Breast epithelium (tissue), 4 donors: ENCODE measurements at regions not wholly inside any gene's neighbourhood (a gene's known extent, or its start where the extent isn't known, plus 50 kb on each side); places are given as distances from the start of the nearest gene placed in this dataset.

Experiments used
- DNase-seq, 2 donors: peaks; one replicate each; pipeline ENCODE4 v3.0.0-alpha.2; 2019; ENCODE audit warnings: low spot score in 2 of 2
- H3K27ac ChIP-seq, 2 donors: fragments of 200-600 bp; sonication (generic) in 1 of 2; one replicate each; pipeline ENCODE4 v1.5.1; 2016 to 2019; ENCODE audit warnings: mild to moderate bottlenecking in 1 of 2
- H3K27me3 ChIP-seq, 2 donors: fragments of 200-600 bp; sonication (generic) in 1 of 2; one replicate each; pipeline versions ENCODE4 v1.5.1 to v1.6.0; 2017 to 2019; ENCODE audit warnings: control low read depth in 1 of 2, mild to moderate bottlenecking in 1 of 2
- H3K36me3 ChIP-seq: fragments of 200-600 bp; one replicate; pipeline ENCODE4 v1.5.1; 2019
- H3K4me1 ChIP-seq, 2 donors: fragments of 200-600 bp; sonication (generic); one replicate each; pipeline ENCODE4 v1.5.1; 2016 to 2019; ENCODE audit warnings: control low read depth in 1 of 2
- H3K4me3 ChIP-seq, 3 donors: fragments of 200-600 bp; sonication (generic); 1 replicate in 2 of 3; 2 replicates in 1 of 3; pipeline ENCODE4 v1.5.1; 2016 to 2019; ENCODE audit warnings: mild to moderate bottlenecking in 3 of 3, moderate library complexity in 2 of 3
- H3K9me3 ChIP-seq, 2 donors: fragments of 200-600 bp; sonication (generic) in 1 of 2; one replicate each; pipeline ENCODE4 v1.5.1; 2016 to 2019; ENCODE audit warnings: control low read depth in 1 of 2
- CTCF ChIP-seq, 3 donors: fragments of 450-650 bp; IDR thresholded peaks; one replicate each; pipeline ENCODE4 v1.5.1; 2016 to 2017; ENCODE audit warnings: antibody characterized with exemption in 3 of 3, mild to moderate bottlenecking in 3 of 3, moderate library complexity in 3 of 3
- POLR2A ChIP-seq: fragments of 450-650 bp; IDR thresholded peaks from one replicate; pipeline ENCODE4 v1.6.1; 2016; ENCODE audit warnings: antibody characterized with exemption, mild to moderate bottlenecking, moderate library complexity
- POLR2AphosphoS5 ChIP-seq, 3 donors: sonication (generic); formaldehyde crosslinking; IDR thresholded peaks; one replicate each; pipeline ENCODE4 v1.6.1; 2017; ENCODE audit warnings: antibody characterized with exemption in 3 of 3
- intact Hi-C: fragments of 100-400 bp; cut with DNase I; formaldehyde crosslinking; loops from one replicate; pipeline ENCODE4 v1.15.1; 2023; ENCODE audit warnings: low total_unique reads

GRCh38 chr13:111542530-111543341, 222.3 kb downstream of the TEX29 start:
- no peak for DNase-seq
- TF ChIP-seq POLR2A (no peak), POLR2AphosphoS5 (IDR thresholded peaks at IDR 0.05) (no peak), CTCF (IDR thresholded peaks at IDR 0.05) (no peak)
- intact Hi-C loops, result no loop called here

GRCh38 chr13:111546921-111547675, 226.7 kb downstream of the TEX29 start:
- no peak for DNase-seq
- peaks cover 3 to 4% of the 10 kb centered on the region in 2 donors for H3K9me3 ChIP-seq
- H3K36me3 ChIP-seq, result no peaks in the 10 kb centered on the region
- H3K4me1 ChIP-seq, result no peaks in the 10 kb centered on the region
- no peak overlapping the region for H3K27ac ChIP-seq
- intact Hi-C loops, result no loop called here
- no peak overlapping the region for H3K4me3 ChIP-seq
- TF ChIP-seq CTCF (IDR thresholded peaks at IDR 0.05) (no peak), POLR2A (no peak), POLR2AphosphoS5 (IDR thresholded peaks at IDR 0.05) (no peak)
- H3K27me3 ChIP-seq, result peaks cover 0 to 2% of the 10 kb centered on the region in 2 donors

More at GRCh38 chr13:111542530-111543341, 222.3 kb downstream of the TEX29 start:
- H3K27me3 ChIP-seq, result peaks cover 0 to 38% of the 10 kb centered on the region in 2 donors
- H3K36me3 ChIP-seq, result no peaks in the 10 kb centered on the region
- no peak overlapping the region for H3K4me3 ChIP-seq
- H3K4me1 ChIP-seq, result no peaks in the 10 kb centered on the region
- H3K27ac ChIP-seq, result no peak overlapping the region
- H3K9me3 ChIP-seq, result peaks cover 3 to 4% of the 10 kb centered on the region in 2 donors

GRCh38 chr13:111547726-111548273, 227.4 kb downstream of the TEX29 start:
- Histone ChIP-seq H3K4me1 (no peaks in the 10 kb centered on the region), H3K9me3 (peaks cover 3 to 4% of the 10 kb centered on the region in 2 donors), H3K36me3 (no peaks in the 10 kb centered on the region), H3K27me3 (no peaks in the 10 kb centered on the region), H3K27ac (no peak overlapping the region), H3K4me3 (no peak overlapping the region)
- DNase-seq, result no peak
- intact Hi-C loops, result no loop called here
- TF ChIP-seq POLR2AphosphoS5 (IDR thresholded peaks at IDR 0.05) (no peak), CTCF (IDR thresholded peaks at IDR 0.05) (no peak), POLR2A (no peak)

- H3K4me3 ChIP-seq, result no peak overlapping the region
- no peak for DNase-seq
- no peaks in the 10 kb centered on the region for H3K4me1 ChIP-seq
- H3K27ac ChIP-seq, result no peak overlapping the region
- no peaks in the 10 kb centered on the region for H3K36me3 ChIP-seq
- H3K9me3 ChIP-seq, result peaks cover 3 to 4% of the 10 kb centered on the region in 2 donors
- H3K27me3 ChIP-seq, result no peaks in the 10 kb centered on the region
- intact Hi-C loops, result no loop called here
- no peak for TF ChIP-seq POLR2A
- no peak for TF ChIP-seq POLR2AphosphoS5 (IDR thresholded peaks at IDR 0.05)
- TF ChIP-seq CTCF (IDR thresholded peaks at IDR 0.05), result no peak
Measured at GRCh38 chr13:111548301-111548700, 227.9 kb downstream of the TEX29 start.

GRCh38 chr13:111548805-111549204, 228.4 kb downstream of the TEX29 start:
- intact Hi-C loops, result no loop called here
- Histone ChIP-seq H3K36me3 (no peaks in the 10 kb centered on the region), H3K9me3 (peaks cover 3 to 4% of the 10 kb centered on the region in 2 donors), H3K27ac (no peak overlapping the region), H3K27me3 (no peaks in the 10 kb centered on the region), H3K4me3 (no peak overlapping the region), H3K4me1 (no peaks in the 10 kb centered on the region)
- TF ChIP-seq CTCF (IDR thresholded peaks at IDR 0.05), result no peak
- no peak for TF ChIP-seq POLR2A
- no peak for TF ChIP-seq POLR2AphosphoS5 (IDR thresholded peaks at IDR 0.05)
- no peak for DNase-seq
